Stimulated activated CD4-positive, alpha-beta T cell treated with anti-CD3 and anti-CD28 coated beads, Interleukin-1b, Interleukin-23, amount 100 ng/mL, for 48 hours (primary cell): ENCODE measurements at regions not wholly inside any gene's neighbourhood (a gene's known extent, or its start where the extent isn't known, plus 50 kb on each side); places are given as distances from the start of the nearest gene placed in this dataset.

Experiments
- DNase-seq: peaks from one replicate; pipeline ENCODE4 v3.0.0-alpha.2; 2020

GRCh38 chr1:208600456-208601190 lies 356.4 kb upstream of the PLXNA2 start:
- no peak for DNase-seq

GRCh38 chr1:208601561-208601960 lies 357.4 kb upstream of the PLXNA2 start:
- DNase-seq = no peak

GRCh38 chr1:208603721-208604120 lies 359.5 kb upstream of the PLXNA2 start:
- DNase-seq = no peak

- no peak for DNase-seq
Measured at GRCh38 chr1:208604295-208604694, 360.1 kb upstream of the PLXNA2 start.

GRCh38 chr1:208606959-208607358 lies 362.8 kb upstream of the PLXNA2 start:
- DNase-seq = no peak

- no peak for DNase-seq
Measured at GRCh38 chr1:208607616-208608015, 363.4 kb upstream of the PLXNA2 start.

GRCh38 chr1:208614610-208615009 lies 370.4 kb upstream of the PLXNA2 start:
- no peak for DNase-seq

GRCh38 chr1:208615371-208615770 lies 371.2 kb upstream of the PLXNA2 start:
- DNase-seq = no peak

- no peak for DNase-seq
Measured at GRCh38 chr1:208616776-208617175, 372.6 kb upstream of the PLXNA2 start.

GRCh38 chr1:208628022-208628914 lies 384.1 kb upstream of the PLXNA2 start:
- no peak for DNase-seq

GRCh38 chr1:208631092-208631491 lies 386.9 kb upstream of the PLXNA2 start:
- no peak for DNase-seq

GRCh38 chr1:208631506-208631905 lies 387.3 kb upstream of the PLXNA2 start:
- DNase-seq = no peak

- DNase-seq = no peak
Measured at GRCh38 chr1:208634346-208635140, 390.4 kb upstream of the PLXNA2 start.

- no peak for DNase-seq
Measured at GRCh38 chr1:208637181-208637580, 393.0 kb upstream of the PLXNA2 start.

- no peak for DNase-seq
Measured at GRCh38 chr1:208639382-208639781, 395.2 kb upstream of the PLXNA2 start.

- no peak for DNase-seq
Measured at GRCh38 chr1:208640295-208640694, 396.1 kb upstream of the PLXNA2 start.

GRCh38 chr1:208641579-208642280 lies 397.5 kb upstream of the PLXNA2 start:
- no peak for DNase-seq

GRCh38 chr1:208643005-208643597 lies 398.9 kb upstream of the PLXNA2 start:
- no peak for DNase-seq

GRCh38 chr1:208644401-208645160 lies 400.4 kb upstream of the PLXNA2 start:
- no peak for DNase-seq

GRCh38 chr1:208646431-208646830 lies 402.2 kb upstream of the PLXNA2 start:
- no peak for DNase-seq

GRCh38 chr1:208648146-208648545 lies 404.0 kb upstream of the PLXNA2 start:
- no peak for DNase-seq
